ENCODE measurements at regions not wholly inside any gene's neighbourhood (a gene's known extent, or its start where the extent isn't known, plus 50 kb on each side); places are given as distances from the start of the nearest gene placed in this dataset.

- TF ChIP-seq CTCF (IDR thresholded peaks at IDR 0.05) (no peak), POLR2A (IDR thresholded peaks at IDR 0.05) (no peak)
Measured at GRCh38 chr3:177652556-177653291, 455.4 kb upstream of the TBL1XR1 start.

Measured in thyroid gland (tissue), 4 donors.